Esophagus muscularis mucosa (tissue), 4 donors: ENCODE measurements at regions not wholly inside any gene's neighbourhood (a gene's known extent, or its start where the extent isn't known, plus 50 kb on each side); places are given as distances from the start of the nearest gene placed in this dataset.
A peak's percentile ranks its signal among the peaks of the same experiment; 100 is the strongest.

Experiments
- DNase-seq: peaks from one replicate; pipeline ENCODE4 v3.0.0-alpha.2; 2017; ENCODE audit errors: extremely low spot score
- H3K27ac ChIP-seq, 4 donors: fragments of 200-600 bp; sonication (generic); replicated peaks in 1 of 4; 1 replicate in 3 of 4; 2 replicates in 1 of 4; pipeline ENCODE4 v1.5.1; 2016 to 2019; ENCODE audit warnings: mild to moderate bottlenecking in 1 of 4
- H3K27me3 ChIP-seq, 4 donors: fragments of 200-600 bp; sonication (generic); one replicate each; pipeline versions ENCODE4 v1.5.1 to v1.6.0; 2016 to 2019
- H3K36me3 ChIP-seq, 4 donors: fragments of 200-600 bp; sonication (generic); one replicate each; pipeline ENCODE4 v1.5.1; 2016 to 2019
- H3K4me1 ChIP-seq, 4 donors: fragments of 200-600 bp; sonication (generic); one replicate each; pipeline ENCODE4 v1.5.1; 2016 to 2019
- H3K4me3 ChIP-seq, 4 donors: fragments of 200-600 bp; sonication (generic); 1 replicate in 2 of 4; 2 replicates in 2 of 4; pipeline ENCODE4 v1.5.1; 2016 to 2019; ENCODE audit warnings: mild to moderate bottlenecking in 4 of 4, moderate library complexity in 1 of 4
- H3K9me3 ChIP-seq, 4 donors: fragments of 200-600 bp; sonication (generic); 1 replicate in 3 of 4; 2 replicates in 1 of 4; pipeline ENCODE4 v1.5.1; 2016 to 2019
- EP300 ChIP-seq: sonication (generic); formaldehyde crosslinking; IDR thresholded peaks from one replicate; pipeline ENCODE4 v1.6.1; 2017; ENCODE audit warnings: antibody characterized with exemption
- POLR2A ChIP-seq: fragments of 450-650 bp; IDR thresholded peaks from one replicate; pipeline ENCODE4 v1.6.1; 2017; ENCODE audit warnings: antibody characterized with exemption, moderate library complexity, mild to moderate bottlenecking, low read depth
- POLR2AphosphoS5 ChIP-seq, 2 donors: sonication (generic); formaldehyde crosslinking; IDR thresholded peaks; one replicate each; pipeline ENCODE4 v1.6.1; 2017; ENCODE audit warnings: antibody characterized with exemption in 2 of 2
- WGBS: methylation state at CpG from one replicate; pipeline ENCODE4 v1.1.5; 2018; 5-methylcytosine and 5-hydroxymethylcytosine counted together
- intact Hi-C: fragments of 100-400 bp; cut with DNase I; formaldehyde crosslinking; loops from one replicate; pipeline ENCODE4 v1.15.1; 2023
- TF ChIP-seq, protein P1 (sequence below), 3 experiments: fragments of 200-600 bp in 2 of 3; fragments of 450-650 bp in 1 of 3; sonication (generic) in 2 of 3; IDR thresholded peaks; one replicate each; pipeline ENCODE4 v1.5.1; 2017 to 2019; ENCODE audit warnings: antibody characterized with exemption in 3 of 3, mild to moderate bottlenecking in 2 of 3, moderate library complexity in 1 of 3

- DNase-seq: no peak
- Histone ChIP-seq H3K36me3 (no peaks in the 10 kb centered on the region), H3K27me3 (no peaks in the 10 kb centered on the region), H3K9me3 (peaks cover 0 to 5% (median 2%) of the 10 kb centered on the region in 4 donors), H3K4me3 (no peak overlapping the region), H3K27ac (no peak overlapping the region), H3K4me1 (no peaks in the 10 kb centered on the region)
- intact Hi-C loops: no loop called here
- 67% methylated on average over 1 of the region's 1 CpG for WGBS
- TF ChIP-seq POLR2AphosphoS5 (IDR thresholded peaks at IDR 0.05) (no peak), EP300 (no peak), POLR2A (no peak)
- TF ChIP-seq, protein P1, sequence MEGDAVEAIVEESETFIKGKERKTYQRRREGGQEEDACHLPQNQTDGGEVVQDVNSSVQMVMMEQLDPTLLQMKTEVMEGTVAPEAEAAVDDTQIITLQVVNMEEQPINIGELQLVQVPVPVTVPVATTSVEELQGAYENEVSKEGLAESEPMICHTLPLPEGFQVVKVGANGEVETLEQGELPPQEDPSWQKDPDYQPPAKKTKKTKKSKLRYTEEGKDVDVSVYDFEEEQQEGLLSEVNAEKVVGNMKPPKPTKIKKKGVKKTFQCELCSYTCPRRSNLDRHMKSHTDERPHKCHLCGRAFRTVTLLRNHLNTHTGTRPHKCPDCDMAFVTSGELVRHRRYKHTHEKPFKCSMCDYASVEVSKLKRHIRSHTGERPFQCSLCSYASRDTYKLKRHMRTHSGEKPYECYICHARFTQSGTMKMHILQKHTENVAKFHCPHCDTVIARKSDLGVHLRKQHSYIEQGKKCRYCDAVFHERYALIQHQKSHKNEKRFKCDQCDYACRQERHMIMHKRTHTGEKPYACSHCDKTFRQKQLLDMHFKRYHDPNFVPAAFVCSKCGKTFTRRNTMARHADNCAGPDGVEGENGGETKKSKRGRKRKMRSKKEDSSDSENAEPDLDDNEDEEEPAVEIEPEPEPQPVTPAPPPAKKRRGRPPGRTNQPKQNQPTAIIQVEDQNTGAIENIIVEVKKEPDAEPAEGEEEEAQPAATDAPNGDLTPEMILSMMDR (IDR thresholded peaks at IDR 0.05): no peak
Measured at GRCh38 chr2:34949316-34949715, 1350.2 kb upstream of the FAM98A start.

DNA sequence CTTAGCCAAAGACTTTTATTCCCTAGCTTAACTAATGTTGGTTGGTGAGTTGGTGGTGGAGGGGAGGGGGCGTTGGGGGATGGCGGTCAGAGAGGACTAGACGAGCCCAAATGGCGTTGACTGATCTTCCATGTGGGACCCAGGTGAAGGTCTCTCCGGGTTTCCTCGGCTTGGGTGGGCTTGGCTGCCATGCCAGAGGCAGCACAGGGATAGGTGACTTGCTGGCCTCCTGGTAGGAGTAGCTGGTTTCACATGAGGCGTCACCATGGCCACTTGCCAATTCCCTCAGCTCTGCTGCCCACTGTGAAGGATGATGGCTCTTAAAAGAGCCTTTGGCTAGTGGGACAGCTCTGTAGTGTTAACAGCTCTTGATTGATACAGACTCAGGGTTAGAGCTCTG, 1337.0 kb upstream of the FAM98A start:
- Histone ChIP-seq H3K9me3 (no peaks in the 10 kb centered on the region), H3K27ac (no peak overlapping the region), H3K36me3 (no peaks in the 10 kb centered on the region), H3K4me3 (no peak overlapping the region), H3K4me1 (no peaks in the 10 kb centered on the region), H3K27me3 (no peaks in the 10 kb centered on the region)
- intact Hi-C loops: no loop called here
- 81% methylated on average over 7 of the region's 7 CpGs for WGBS
- TF ChIP-seq POLR2AphosphoS5 (IDR thresholded peaks at IDR 0.05) (no peak), EP300 (no peak), POLR2A (no peak)
- TF ChIP-seq, protein P1 (IDR thresholded peaks at IDR 0.05): no peak
- no peak for DNase-seq

- no peak for DNase-seq
- H3K27ac ChIP-seq: no peak overlapping the region
- H3K36me3 ChIP-seq: no peaks in the 10 kb centered on the region
- 74% methylated on average over 2 of the region's 2 CpGs for whole genome bisulfite sequencing
- H3K4me3 ChIP-seq: no peak overlapping the region
- peaks cover 0 to 27% (median 0%) of the 10 kb centered on the region in 4 donors for H3K4me1 ChIP-seq
- TF ChIP-seq POLR2AphosphoS5 (IDR thresholded peaks at IDR 0.05): no peak
- TF ChIP-seq POLR2A: no peak
- no peak for TF ChIP-seq EP300
- TF ChIP-seq, protein P1 (IDR thresholded peaks at IDR 0.05): no peak
- H3K27me3 ChIP-seq: no peaks in the 10 kb centered on the region
- intact Hi-C loops: no loop called here
- H3K9me3 ChIP-seq: peaks cover 0 to 3% (median 0%) of the 10 kb centered on the region in 4 donors
Measured at GRCh38 chr2:34912084-34912483, 1313.0 kb upstream of the FAM98A start.

DNA sequence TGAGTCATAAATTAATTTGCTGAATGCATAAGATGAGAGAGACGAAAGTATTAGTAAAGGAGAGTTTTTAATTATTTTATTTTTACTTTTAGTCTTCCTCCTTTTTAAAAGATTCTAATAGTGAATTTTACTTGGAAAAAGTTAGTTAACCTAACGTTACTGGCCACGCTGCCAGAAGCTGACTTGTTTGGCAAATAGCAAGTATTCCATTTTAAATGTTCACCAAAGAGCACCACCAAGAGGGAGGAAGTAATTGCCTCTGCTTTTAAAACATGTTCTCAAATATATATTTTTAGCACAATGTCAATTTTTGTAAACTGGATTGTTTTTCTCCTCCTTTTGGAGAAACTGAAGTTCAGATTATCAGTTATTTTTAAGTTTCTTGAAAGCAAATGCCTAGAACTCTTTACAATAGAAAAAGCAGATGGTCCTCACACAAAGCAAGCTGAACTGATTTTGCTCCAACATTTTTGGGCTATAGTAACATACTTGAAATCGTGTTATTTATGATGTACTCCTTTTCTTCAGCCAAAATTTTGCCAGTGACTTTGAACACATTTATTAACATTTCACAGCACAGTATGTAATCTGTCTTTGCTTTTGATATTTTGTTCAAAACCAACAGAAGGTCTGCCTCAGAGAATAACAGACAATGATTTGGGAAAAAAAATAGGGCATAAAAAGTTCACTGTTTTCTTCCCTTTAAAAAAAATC, 1311.0 kb upstream of the FAM98A start:
- H3K9me3 ChIP-seq: no peaks in the 10 kb centered on the region
- H3K27me3 ChIP-seq: no peaks in the 10 kb centered on the region
- 38% methylated on average over 4 of the region's 4 CpGs for WGBS
- no peak overlapping the region for H3K4me3 ChIP-seq
- intact Hi-C loops: no loop called here
- no peaks in the 10 kb centered on the region for H3K36me3 ChIP-seq
- TF ChIP-seq POLR2AphosphoS5 (IDR thresholded peaks at IDR 0.05): no peak
- TF ChIP-seq, protein P1 (IDR thresholded peaks at IDR 0.05): peak in 2 of 3 experiments; percentile 12 to 24
- no peak for DNase-seq
- no peak overlapping the region for H3K27ac ChIP-seq
- peaks cover 0 to 27% (median 2%) of the 10 kb centered on the region in 4 donors for H3K4me1 ChIP-seq

- no peak for DNase-seq
- Histone ChIP-seq H3K4me3 (no peak overlapping the region), H3K27ac (no peak overlapping the region), H3K27me3 (no peaks in the 10 kb centered on the region), H3K4me1 (peaks cover 0 to 36% (median 14%) of the 10 kb centered on the region in 4 donors), H3K9me3 (no peaks in the 10 kb centered on the region), H3K36me3 (no peaks in the 10 kb centered on the region)
- TF ChIP-seq, protein P1 (IDR thresholded peaks at IDR 0.05): no peak
- TF ChIP-seq POLR2A: no peak
- TF ChIP-seq EP300: no peak
- no peak for TF ChIP-seq POLR2AphosphoS5 (IDR thresholded peaks at IDR 0.05)
- intact Hi-C loops: no loop called here
- 88% methylated on average over 3 of the region's 3 CpGs for WGBS
Measured at GRCh38 chr2:34907812-34908211, 1308.7 kb upstream of the FAM98A start.
